Peyer's patch (tissue), 4 donors: ENCODE measurements at regions not wholly inside any gene's neighbourhood (a gene's known extent, or its start where the extent isn't known, plus 50 kb on each side); places are given as distances from the start of the nearest gene placed in this dataset.

Source experiments
- POLR2A ChIP-seq, 2 donors: fragments of 450-650 bp; IDR thresholded peaks; one replicate each; pipeline ENCODE4 v1.5.1; 2017; ENCODE audit warnings: antibody characterized with exemption in 2 of 2, mild to moderate bottlenecking in 2 of 2, moderate library complexity in 2 of 2
- TF ChIP-seq, protein P1 (sequence below), 6 experiments: fragments of 450-650 bp in 4 of 6; fragments of 200-600 bp in 2 of 6; sonication (generic) in 1 of 6; IDR thresholded peaks; one replicate each; pipeline ENCODE4 v1.5.1; 2017 to 2019; ENCODE audit warnings: antibody characterized with exemption in 6 of 6, mild to moderate bottlenecking in 3 of 6, moderate library complexity in 1 of 6

DNA sequence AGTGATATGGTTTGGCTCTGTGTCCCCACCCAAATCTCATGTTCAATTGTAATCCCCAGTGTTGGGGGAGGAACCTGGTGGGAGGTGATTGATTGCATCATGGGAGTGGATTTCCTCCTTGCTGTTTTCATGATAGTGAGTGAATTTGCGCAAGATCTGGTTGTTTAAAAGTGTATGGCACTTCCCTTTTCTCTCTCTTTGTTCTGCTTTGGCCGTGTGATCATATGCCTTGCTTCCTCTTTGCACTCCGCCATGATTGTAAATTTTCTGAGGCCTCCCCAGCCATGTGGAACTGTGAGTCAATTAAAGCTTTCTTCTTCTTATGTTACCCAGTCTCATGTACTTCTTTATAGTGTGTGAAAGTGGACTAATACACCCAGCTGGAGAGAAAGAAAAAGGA lies 113.0 kb upstream of the AADAT start:
- TF ChIP-seq, protein P1, sequence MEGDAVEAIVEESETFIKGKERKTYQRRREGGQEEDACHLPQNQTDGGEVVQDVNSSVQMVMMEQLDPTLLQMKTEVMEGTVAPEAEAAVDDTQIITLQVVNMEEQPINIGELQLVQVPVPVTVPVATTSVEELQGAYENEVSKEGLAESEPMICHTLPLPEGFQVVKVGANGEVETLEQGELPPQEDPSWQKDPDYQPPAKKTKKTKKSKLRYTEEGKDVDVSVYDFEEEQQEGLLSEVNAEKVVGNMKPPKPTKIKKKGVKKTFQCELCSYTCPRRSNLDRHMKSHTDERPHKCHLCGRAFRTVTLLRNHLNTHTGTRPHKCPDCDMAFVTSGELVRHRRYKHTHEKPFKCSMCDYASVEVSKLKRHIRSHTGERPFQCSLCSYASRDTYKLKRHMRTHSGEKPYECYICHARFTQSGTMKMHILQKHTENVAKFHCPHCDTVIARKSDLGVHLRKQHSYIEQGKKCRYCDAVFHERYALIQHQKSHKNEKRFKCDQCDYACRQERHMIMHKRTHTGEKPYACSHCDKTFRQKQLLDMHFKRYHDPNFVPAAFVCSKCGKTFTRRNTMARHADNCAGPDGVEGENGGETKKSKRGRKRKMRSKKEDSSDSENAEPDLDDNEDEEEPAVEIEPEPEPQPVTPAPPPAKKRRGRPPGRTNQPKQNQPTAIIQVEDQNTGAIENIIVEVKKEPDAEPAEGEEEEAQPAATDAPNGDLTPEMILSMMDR (IDR thresholded peaks at IDR 0.05), result no peak
- no peak for TF ChIP-seq POLR2A (IDR thresholded peaks at IDR 0.05)
